ENCODE measurements at regions not wholly inside any gene's neighbourhood (a gene's known extent, or its start where the extent isn't known, plus 50 kb on each side); places are given as distances from the start of the nearest gene placed in this dataset.

GRCh38 chr2:128782411-128783192, 463.9 kb upstream of the HS6ST1 start:
- Histone ChIP-seq H3K4me1 (no peaks in the 10 kb centered on the region), H3K27ac (no peak overlapping the region), H3K9me3 (peaks cover 4% of the 10 kb centered on the region), H3K27me3 (no peaks in the 10 kb centered on the region), H3K4me3 (no peak overlapping the region), H3K36me3 (no peaks in the 10 kb centered on the region)
- TF ChIP-seq CTCF (IDR thresholded peaks at IDR 0.05) = no peak
- no peak for ATAC-seq
- intact Hi-C loops (cut with DNase I) = no loop called here
- DNase-seq = peak; percentile 33

GRCh38 chr2:128783193-128783671, 464.6 kb upstream of the HS6ST1 start:
- no peaks in the 10 kb centered on the region for H3K4me1 ChIP-seq
- intact Hi-C loops (cut with DNase I) = no loop called here
- ATAC-seq (no peak), DNase-seq (peak; percentile 37)
- no peak for TF ChIP-seq CTCF (IDR thresholded peaks at IDR 0.05)
- no peaks in the 10 kb centered on the region for H3K27me3 ChIP-seq
- H3K9me3 ChIP-seq = peaks cover 4% of the 10 kb centered on the region
- no peaks in the 10 kb centered on the region for H3K36me3 ChIP-seq
- H3K4me3 ChIP-seq = no peak overlapping the region
- no peak overlapping the region for H3K27ac ChIP-seq

- DNase-seq (peak; percentile 37), ATAC-seq (no peak)
- H3K27ac ChIP-seq = no peak overlapping the region
- H3K4me1 ChIP-seq = no peaks in the 10 kb centered on the region
- H3K4me3 ChIP-seq = no peak overlapping the region
- H3K36me3 ChIP-seq = no peaks in the 10 kb centered on the region
- H3K27me3 ChIP-seq = no peaks in the 10 kb centered on the region
- intact Hi-C loops (cut with DNase I) = no loop called here
- TF ChIP-seq CTCF (IDR thresholded peaks at IDR 0.05) = no peak
- peaks cover 2% of the 10 kb centered on the region for H3K9me3 ChIP-seq
Observed at GRCh38 chr2:128783896-128784295, 465.2 kb upstream of the HS6ST1 start.

GRCh38 chr2:128784626-128785306, 466.1 kb upstream of the HS6ST1 start:
- ATAC-seq (no peak), DNase-seq (peak; percentile 51)
- H3K27me3 ChIP-seq = no peaks in the 10 kb centered on the region
- H3K4me1 ChIP-seq = no peaks in the 10 kb centered on the region
- intact Hi-C loops (cut with DNase I) = no loop called here
- no peaks in the 10 kb centered on the region for H3K9me3 ChIP-seq
- H3K4me3 ChIP-seq = no peak overlapping the region
- no peak for TF ChIP-seq CTCF (IDR thresholded peaks at IDR 0.05)
- no peaks in the 10 kb centered on the region for H3K36me3 ChIP-seq
- no peak overlapping the region for H3K27ac ChIP-seq

GRCh38 chr2:128786316-128786715, 467.6 kb upstream of the HS6ST1 start:
- ATAC-seq = no peak

More at GRCh38 chr2:128786316-128786715, 467.6 kb upstream of the HS6ST1 start:
- no peak overlapping the region for H3K27ac ChIP-seq
- no peaks in the 10 kb centered on the region for H3K27me3 ChIP-seq
- intact Hi-C loops (cut with DNase I) = no loop called here
- no peak for TF ChIP-seq CTCF (IDR thresholded peaks at IDR 0.05)
- no peak overlapping the region for H3K4me3 ChIP-seq
- no peaks in the 10 kb centered on the region for H3K9me3 ChIP-seq
- DNase-seq = no peak
- H3K36me3 ChIP-seq = no peaks in the 10 kb centered on the region
- no peaks in the 10 kb centered on the region for H3K4me1 ChIP-seq
